ENCODE measurements at regions not wholly inside any gene's neighbourhood (a gene's known extent, or its start where the extent isn't known, plus 50 kb on each side); places are given as distances from the start of the nearest gene placed in this dataset.

DNA sequence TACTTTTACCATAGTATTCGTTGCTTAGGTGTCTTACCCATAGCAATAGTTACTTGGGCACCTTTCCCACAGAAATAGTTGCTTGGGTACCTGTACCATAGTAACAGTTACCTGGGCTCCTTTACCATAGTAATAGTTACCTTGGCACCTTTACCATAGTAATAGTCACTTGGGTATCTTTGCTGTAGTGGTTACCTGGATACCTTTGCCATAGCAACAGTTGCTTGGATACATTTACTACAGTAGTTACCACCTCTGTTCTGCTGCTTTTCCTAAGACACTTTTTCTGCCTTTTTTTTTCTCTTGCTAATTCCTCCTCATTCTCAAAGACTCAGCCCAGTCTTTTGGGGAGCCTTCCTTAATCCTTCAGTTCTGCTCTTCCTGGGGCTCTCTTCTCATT lies 272.8 kb upstream of the PUDP start:
- no peaks in the 10 kb centered on the region for H3K36me3 ChIP-seq (ENCODE audit: control insufficient read depth, insufficient read depth, low read length)
- POLR2A ChIA-PET = no interaction called here
- CTCF ChIA-PET = no interaction called here
- DNase-seq (ENCODE audit: low read depth) = no peak
- no peaks in the 10 kb centered on the region for H3K27me3 ChIP-seq (ENCODE audit: control insufficient read depth, insufficient read depth, low read length)
- TF ChIP-seq, protein P1, sequence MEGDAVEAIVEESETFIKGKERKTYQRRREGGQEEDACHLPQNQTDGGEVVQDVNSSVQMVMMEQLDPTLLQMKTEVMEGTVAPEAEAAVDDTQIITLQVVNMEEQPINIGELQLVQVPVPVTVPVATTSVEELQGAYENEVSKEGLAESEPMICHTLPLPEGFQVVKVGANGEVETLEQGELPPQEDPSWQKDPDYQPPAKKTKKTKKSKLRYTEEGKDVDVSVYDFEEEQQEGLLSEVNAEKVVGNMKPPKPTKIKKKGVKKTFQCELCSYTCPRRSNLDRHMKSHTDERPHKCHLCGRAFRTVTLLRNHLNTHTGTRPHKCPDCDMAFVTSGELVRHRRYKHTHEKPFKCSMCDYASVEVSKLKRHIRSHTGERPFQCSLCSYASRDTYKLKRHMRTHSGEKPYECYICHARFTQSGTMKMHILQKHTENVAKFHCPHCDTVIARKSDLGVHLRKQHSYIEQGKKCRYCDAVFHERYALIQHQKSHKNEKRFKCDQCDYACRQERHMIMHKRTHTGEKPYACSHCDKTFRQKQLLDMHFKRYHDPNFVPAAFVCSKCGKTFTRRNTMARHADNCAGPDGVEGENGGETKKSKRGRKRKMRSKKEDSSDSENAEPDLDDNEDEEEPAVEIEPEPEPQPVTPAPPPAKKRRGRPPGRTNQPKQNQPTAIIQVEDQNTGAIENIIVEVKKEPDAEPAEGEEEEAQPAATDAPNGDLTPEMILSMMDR (IDR thresholded peaks at IDR 0.05; ENCODE audit: insufficient read depth, low read depth, low read length) = no peak
- H3K4me3 ChIP-seq (ENCODE audit: low read depth, low read length) = no peak overlapping the region

DNA sequence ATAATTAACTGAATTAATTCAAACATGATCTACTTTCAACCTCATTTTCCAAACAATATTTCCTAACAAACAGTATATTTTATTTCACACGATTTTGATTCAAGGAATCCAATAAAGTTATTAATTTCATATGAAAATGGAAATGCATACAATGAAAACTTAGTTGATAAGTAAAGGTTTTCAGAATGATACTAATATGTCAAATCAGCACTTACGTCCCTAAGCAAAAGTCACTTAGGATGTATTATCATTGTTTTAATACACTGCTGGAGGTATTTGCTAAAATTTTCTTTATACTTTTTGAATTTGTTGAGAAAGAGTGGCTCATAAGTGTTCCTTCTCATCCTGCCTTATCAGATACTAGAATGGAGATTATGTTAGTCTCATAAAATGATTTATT lies 266.8 kb upstream of the PUDP start:
- no peaks in the 10 kb centered on the region for H3K36me3 ChIP-seq (ENCODE audit: control insufficient read depth, insufficient read depth, low read length)
- H3K4me3 ChIP-seq (ENCODE audit: low read depth, low read length) = no peak overlapping the region
- CTCF ChIA-PET = no interaction called here
- TF ChIP-seq, protein P1 (IDR thresholded peaks at IDR 0.05; ENCODE audit: insufficient read depth, low read depth, low read length) = no peak
- no peak for DNase-seq (ENCODE audit: low read depth)
- H3K27me3 ChIP-seq (ENCODE audit: control insufficient read depth, insufficient read depth, low read length) = no peaks in the 10 kb centered on the region
- POLR2A ChIA-PET = no interaction called here

DNA sequence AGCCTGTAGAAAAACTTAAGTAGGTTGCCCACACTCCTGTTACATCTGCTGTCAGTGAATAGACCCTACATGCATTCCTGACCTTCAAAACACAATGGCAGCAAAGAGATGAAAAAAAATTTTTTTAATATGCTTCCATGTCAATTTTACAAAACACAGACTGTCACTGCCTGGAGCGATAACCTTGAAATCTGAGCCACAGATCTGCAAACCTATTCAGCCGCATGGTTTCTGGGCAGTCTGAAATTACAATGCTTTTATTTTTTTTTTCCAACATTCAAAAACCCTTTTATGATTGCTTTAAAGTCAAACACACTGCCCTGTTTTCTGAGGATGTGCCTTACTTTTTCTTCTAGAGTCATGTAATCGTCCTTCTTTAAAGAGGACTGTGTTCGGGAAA lies 264.9 kb upstream of the PUDP start:
- DNase-seq (ENCODE audit: low read depth) = no peak
- TF ChIP-seq, protein P1 (IDR thresholded peaks at IDR 0.05; ENCODE audit: insufficient read depth, low read depth, low read length) = no peak
- CTCF ChIA-PET = interaction anchor here (0.7 kb wide), 1 partner anchor 8 kb away, joined by 3 read pairs; no protein-coding TSS in a partner anchor
- H3K4me3 ChIP-seq (ENCODE audit: low read depth, low read length) = no peak overlapping the region
- POLR2A ChIA-PET = no interaction called here
- H3K36me3 ChIP-seq (ENCODE audit: control insufficient read depth, insufficient read depth, low read length) = no peaks in the 10 kb centered on the region
- no peaks in the 10 kb centered on the region for H3K27me3 ChIP-seq (ENCODE audit: control insufficient read depth, insufficient read depth, low read length)

DNA sequence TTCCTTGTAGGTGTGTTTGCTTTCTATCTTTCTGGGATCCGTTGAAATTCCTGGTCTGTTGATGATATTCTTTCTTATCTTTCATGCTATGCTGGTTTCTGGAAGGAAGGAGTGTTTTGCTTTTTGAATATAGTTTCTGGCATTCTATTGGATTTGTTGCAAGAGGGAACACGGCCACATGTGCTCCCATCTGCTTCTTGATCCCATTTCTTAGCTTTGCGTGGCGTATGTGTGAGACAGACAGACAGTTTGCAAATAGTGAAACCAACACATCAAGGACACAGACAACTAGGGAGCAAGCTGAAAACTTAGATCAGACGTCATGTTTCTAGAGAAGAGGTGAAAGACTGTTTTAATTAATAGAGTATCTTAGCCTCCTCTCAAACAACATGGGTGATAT lies 261.9 kb upstream of the PUDP start:
- Histone ChIP-seq H3K4me3 (ENCODE audit: low read depth, low read length) (no peak overlapping the region), H3K36me3 (ENCODE audit: control insufficient read depth, insufficient read depth, low read length) (no peaks in the 10 kb centered on the region), H3K27me3 (ENCODE audit: control insufficient read depth, insufficient read depth, low read length) (no peaks in the 10 kb centered on the region)
- DNase-seq (ENCODE audit: low read depth) = no peak
- TF ChIP-seq, protein P1 (IDR thresholded peaks at IDR 0.05; ENCODE audit: insufficient read depth, low read depth, low read length) = no peak
- CTCF ChIA-PET = no interaction called here
- POLR2A ChIA-PET = no interaction called here

DNA sequence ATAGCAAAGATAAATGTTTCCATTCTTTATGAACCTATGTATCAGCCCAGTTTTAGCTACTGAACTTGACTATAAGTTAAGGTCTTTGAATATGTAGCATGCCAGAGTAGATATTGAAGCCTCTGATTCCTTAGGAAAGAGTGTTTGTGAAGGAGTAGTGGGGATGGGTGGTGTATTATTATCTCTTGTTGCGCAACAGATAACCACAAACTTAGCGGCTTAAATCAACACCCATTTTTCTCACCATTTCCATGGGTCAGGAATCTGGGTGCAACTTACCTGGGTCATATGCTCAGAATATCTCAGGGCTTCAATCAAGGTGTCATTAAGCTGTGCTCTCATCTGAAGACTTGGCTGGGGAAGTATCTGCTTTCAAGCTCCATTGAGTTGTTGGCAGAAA lies 251.4 kb upstream of the PUDP start:
- no peaks in the 10 kb centered on the region for H3K27me3 ChIP-seq (ENCODE audit: control insufficient read depth, insufficient read depth, low read length)
- TF ChIP-seq, protein P1 (IDR thresholded peaks at IDR 0.05; ENCODE audit: insufficient read depth, low read depth, low read length) = no peak
- H3K36me3 ChIP-seq (ENCODE audit: control insufficient read depth, insufficient read depth, low read length) = no peaks in the 10 kb centered on the region
- CTCF ChIA-PET = no interaction called here
- POLR2A ChIA-PET = no interaction called here
- no peak overlapping the region for H3K4me3 ChIP-seq (ENCODE audit: low read depth, low read length)
- DNase-seq (ENCODE audit: low read depth) = no peak

Data from BJ (cell line).